Stimulated activated CD4-positive, alpha-beta T cell treated with anti-CD3 and anti-CD28 coated beads, Interleukin-2, amount 100 ng/mL, for 48 hours (primary cell): ENCODE measurements at regions not wholly inside any gene's neighbourhood (a gene's known extent, or its start where the extent isn't known, plus 50 kb on each side); places are given as distances from the start of the nearest gene placed in this dataset.

Experiments used
- DNase-seq, 2 donors: peaks; one replicate each; pipeline ENCODE4 v3.0.0-alpha.2; 2020

GRCh38 chr21:24076179-24076578 is 1531.1 kb downstream of the MRPL39 start:
- no peak for DNase-seq

- DNase-seq: no peak
These were observed 1551.6 kb downstream of the MRPL39 start for GRCh38 chr21:24055696-24056095.

- no peak for DNase-seq
These were observed 1557.0 kb downstream of the MRPL39 start for GRCh38 chr21:24050231-24050630.

- no peak for DNase-seq
These were observed 1560.3 kb downstream of the MRPL39 start for GRCh38 chr21:24046829-24047443.

- peak; percentile 2 for DNase-seq
These were observed 1561.5 kb downstream of the MRPL39 start for GRCh38 chr21:24045775-24046215.

- no peak for DNase-seq
These were observed 1561.9 kb downstream of the MRPL39 start for GRCh38 chr21:24045373-24045772.

GRCh38 chr21:24042687-24043086 is 1564.6 kb downstream of the MRPL39 start:
- no peak for DNase-seq

GRCh38 chr21:24032709-24033232 is 1574.5 kb downstream of the MRPL39 start:
- DNase-seq: no peak

- no peak for DNase-seq
These were observed 1579.9 kb downstream of the MRPL39 start for GRCh38 chr21:24027396-24027795.

GRCh38 chr21:24025101-24025500 is 1582.2 kb downstream of the MRPL39 start:
- no peak for DNase-seq

GRCh38 chr21:24023936-24024335 is 1583.3 kb downstream of the MRPL39 start:
- DNase-seq: no peak

- no peak for DNase-seq
These were observed 1583.9 kb downstream of the MRPL39 start for GRCh38 chr21:24023402-24023801.

- no peak for DNase-seq
These were observed 1592.9 kb downstream of the MRPL39 start for GRCh38 chr21:24014381-24014780.

- DNase-seq: no peak
These were observed 1596.2 kb downstream of the MRPL39 start for GRCh38 chr21:24011087-24011486.

GRCh38 chr21:24007592-24007991 is 1599.7 kb downstream of the MRPL39 start:
- DNase-seq: no peak

- no peak for DNase-seq
These were observed 1620.3 kb downstream of the MRPL39 start for GRCh38 chr21:23986987-23987386.

- no peak for DNase-seq
These were observed 1621.1 kb downstream of the MRPL39 start for GRCh38 chr21:23986214-23986613.

GRCh38 chr21:23982546-23982945 is 1624.7 kb downstream of the MRPL39 start:
- DNase-seq: no peak

- DNase-seq: no peak
These were observed 1629.3 kb downstream of the MRPL39 start for GRCh38 chr21:23977971-23978370.

GRCh38 chr21:23968722-23969647 is 1638.3 kb downstream of the MRPL39 start:
- peak; percentile 68 for DNase-seq

GRCh38 chr21:23968008-23968407 is 1639.3 kb downstream of the MRPL39 start:
- DNase-seq: no peak

- no peak for DNase-seq
These were observed 1643.8 kb downstream of the MRPL39 start for GRCh38 chr21:23963454-23963853.

GRCh38 chr21:23960769-23961168 is 1646.5 kb downstream of the MRPL39 start:
- no peak for DNase-seq
